Keratinocyte (primary cell): ENCODE measurements at regions not wholly inside any gene's neighbourhood (a gene's known extent, or its start where the extent isn't known, plus 50 kb on each side); places are given as distances from the start of the nearest gene placed in this dataset.

ENCODE experiments used
- DNase-seq: peaks from one replicate; pipeline ENCODE4 v3.0.0-alpha.2; 2011; ENCODE audit warnings: low read depth, missing footprints, low spot score
- FAIRE-seq: peaks from 2 replicates; lab custom pipeline; 2011; peaks lifted over from hg19 to GRCh38; lab: Jason Lieb, UNC
- H2AFZ ChIP-seq: 2 replicates; pipeline ENCODE4 v1.6.0; 2012; ENCODE audit warnings: low read length, control low read depth, inconsistent platforms; ENCODE audit not compliant: control insufficient read depth
- H3K27ac ChIP-seq: 2 replicates; pipeline ENCODE4 v1.5.1; 2011; ENCODE audit warnings: low read length; ENCODE audit not compliant: control insufficient read depth, insufficient read depth
- H3K27me3 ChIP-seq: 3 replicates; pipeline ENCODE4 v1.6.0; 2011; ENCODE audit warnings: low read length; ENCODE audit not compliant: control insufficient read depth, insufficient read depth; ENCODE audit errors: extremely low read depth
- H3K36me3 ChIP-seq, 2 experiments: 2 replicates in 1 of 2; 3 replicates in 1 of 2; pipeline ENCODE4 v1.5.1; 2011; ENCODE audit warnings: low read length in 2 of 2, mild to moderate bottlenecking in 1 of 2; ENCODE audit not compliant: control insufficient read depth in 2 of 2, insufficient read depth in 2 of 2; ENCODE audit errors: extremely low read depth in 1 of 2
- H3K4me1 ChIP-seq: 3 replicates; pipeline ENCODE4 v1.5.1; 2011; ENCODE audit warnings: low read length; ENCODE audit not compliant: control insufficient read depth, insufficient read depth; ENCODE audit errors: extremely low read depth
- H3K4me2 ChIP-seq: 3 replicates; pipeline ENCODE4 v1.6.0; 2011; ENCODE audit warnings: low read depth, low read length; ENCODE audit not compliant: control insufficient read depth, insufficient read depth; ENCODE audit errors: extremely low read depth
- H3K4me3 ChIP-seq, 3 experiments: fragments of 200-600 bp in 1 of 3; sonication (generic) in 1 of 3; 2 replicates in 2 of 3; 3 replicates in 1 of 3; pipeline ENCODE4 v1.5.1; 2011 to 2016; ENCODE audit warnings: low read length in 3 of 3, mild to moderate bottlenecking in 3 of 3, control low read depth in 2 of 3, inconsistent platforms in 1 of 3, low read depth in 1 of 3, mixed read lengths in 1 of 3, mixed run types in 1 of 3, moderate library complexity in 1 of 3; ENCODE audit not compliant: control insufficient read depth in 2 of 3, insufficient read depth in 2 of 3; ENCODE audit errors: extremely low read depth in 1 of 3
- H3K79me2 ChIP-seq: 2 replicates; pipeline ENCODE4 v1.6.0; 2012; ENCODE audit warnings: low read length; ENCODE audit not compliant: control insufficient read depth, insufficient read depth
- H3K9ac ChIP-seq: 3 replicates; pipeline ENCODE4 v1.6.0; 2011; ENCODE audit warnings: low read length; ENCODE audit not compliant: control insufficient read depth, insufficient read depth; ENCODE audit errors: extremely low read depth
- H3K9me1 ChIP-seq: 3 replicates; pipeline ENCODE4 v1.6.0; 2011; ENCODE audit warnings: low read length; ENCODE audit not compliant: control insufficient read depth, insufficient read depth; ENCODE audit errors: extremely low read depth
- H3K9me3 ChIP-seq: 2 replicates; pipeline ENCODE4 v1.5.1; 2012; ENCODE audit warnings: low read depth, low read length; ENCODE audit not compliant: control insufficient read depth
- H4K20me1 ChIP-seq: 3 replicates; pipeline ENCODE4 v1.6.0; 2011; ENCODE audit warnings: low read length; ENCODE audit not compliant: control insufficient read depth, insufficient read depth; ENCODE audit errors: extremely low read depth
- CTCF ChIP-seq, 3 experiments: IDR thresholded peaks in 1 of 3; conservative IDR thresholded peaks in 1 of 3; optimal IDR thresholded peaks in 1 of 3; 2 replicates in 2 of 3; 3 replicates in 1 of 3; pipeline versions ENCODE3 to v1.5.1; 2011; ENCODE audit warnings: low read length in 3 of 3, mild to moderate bottlenecking in 3 of 3, moderate library complexity in 2 of 3, control low read depth in 1 of 3, inconsistent platforms in 1 of 3; ENCODE audit not compliant: insufficient read depth in 2 of 3; ENCODE audit errors: extremely low read depth in 1 of 3
- EZH2 ChIP-seq: IDR thresholded peaks from one replicate; pipeline ENCODE4 v1.6.1; 2012; ENCODE audit warnings: inconsistent platforms, mild to moderate bottlenecking, low read length, moderate library complexity
- dilution Hi-C: fragments of 300-500 bp; cut with MboI; formaldehyde crosslinking; loops from one replicate; pipeline ENCODE4 v1.7.0; 2020; ENCODE audit warnings: low sequenced_read_pairs; ENCODE audit not compliant: extremely low pct_ligation_motif_present

- Histone ChIP-seq H3K79me2 (no peaks in the 10 kb centered on the region), H3K9me3 (no peaks in the 10 kb centered on the region), H3K4me3 (no peak overlapping the region), H3K36me3 (no peaks in the 10 kb centered on the region), H4K20me1 (no peaks in the 10 kb centered on the region), H3K4me1 (no peaks in the 10 kb centered on the region), H3K4me2 (no peak overlapping the region), H3K9ac (no peak overlapping the region), H3K27ac (no peak overlapping the region), H3K9me1 (no peaks in the 10 kb centered on the region), H2AFZ (no peak overlapping the region), H3K27me3 (no peaks in the 10 kb centered on the region)
- TF ChIP-seq CTCF (optimal IDR thresholded peaks at IDR 0.05 in 1 of 3, IDR thresholded peaks at IDR 0.05 in 1 of 3, conservative IDR thresholded peaks at IDR 0.05 in 1 of 3; ENCODE audit: extremely low read depth in 1 of 3, insufficient read depth in 2 of 3, low read length in 3 of 3) = no peak
- no peak for TF ChIP-seq EZH2
- no peak for DNase-seq
- dilution Hi-C loops = no loop called here
- FAIRE-seq = no peak
Observed at GRCh38 chr1:81605023-81605422, 195.7 kb upstream of the ADGRL2 start.

DNA sequence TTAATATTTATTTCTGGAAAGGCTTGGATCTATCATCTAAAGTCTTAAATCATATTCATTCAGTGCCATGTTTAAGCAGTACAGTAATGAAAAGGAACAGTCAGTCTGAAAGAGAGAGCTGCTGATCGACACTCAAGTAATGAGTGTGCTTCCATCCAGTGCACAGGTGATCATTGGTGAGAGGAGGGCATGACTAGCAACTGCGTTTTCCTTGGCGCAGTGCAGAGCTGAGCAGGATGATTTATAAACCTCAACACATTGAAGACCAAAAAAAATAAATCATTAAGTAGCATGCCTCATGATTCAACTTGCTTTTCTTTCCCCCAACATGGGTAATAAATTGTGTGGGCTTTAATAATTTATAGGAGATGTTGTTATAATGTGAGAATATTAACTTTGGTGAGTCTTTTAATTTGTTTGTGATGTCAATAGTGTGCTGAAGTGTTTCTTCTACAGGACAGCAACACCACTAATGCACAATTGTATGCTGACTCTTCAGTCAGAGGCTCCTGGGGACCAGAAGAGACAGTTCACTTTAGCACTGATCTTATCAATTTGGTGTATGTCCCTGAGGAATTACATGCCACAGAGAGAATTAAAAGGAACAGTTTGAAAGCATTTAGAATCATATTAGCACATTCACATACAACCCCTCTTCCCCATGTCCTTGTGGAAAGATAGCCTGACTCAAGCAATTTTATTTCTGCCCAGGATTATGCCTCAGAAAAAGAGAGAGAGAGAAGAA, 199.7 kb upstream of the ADGRL2 start:
- Histone ChIP-seq H3K27ac (no peak overlapping the region), H3K9me3 (no peaks in the 10 kb centered on the region), H3K4me3 (no peak overlapping the region), H3K9me1 (no peaks in the 10 kb centered on the region), H3K4me1 (no peaks in the 10 kb centered on the region), H3K79me2 (no peaks in the 10 kb centered on the region), H2AFZ (no peak overlapping the region), H3K27me3 (no peaks in the 10 kb centered on the region), H4K20me1 (no peaks in the 10 kb centered on the region), H3K36me3 (no peaks in the 10 kb centered on the region), H3K4me2 (no peak overlapping the region), H3K9ac (no peak overlapping the region)
- dilution Hi-C loops = no loop called here
- FAIRE-seq (no peak), DNase-seq (no peak)
- no peak for TF ChIP-seq CTCF (optimal IDR thresholded peaks at IDR 0.05 in 1 of 3, IDR thresholded peaks at IDR 0.05 in 1 of 3, conservative IDR thresholded peaks at IDR 0.05 in 1 of 3; ENCODE audit: extremely low read depth in 1 of 3, insufficient read depth in 2 of 3, low read length in 3 of 3)
- no peak for TF ChIP-seq EZH2
